AG10803 (cell line): ENCODE measurements at regions not wholly inside any gene's neighbourhood (a gene's known extent, or its start where the extent isn't known, plus 50 kb on each side); places are given as distances from the start of the nearest gene placed in this dataset.
"Not testable (repeated sequence)": the region's sequence is repeated elsewhere in the genome, so short reads cannot be mapped to it uniquely, and the experiment has no call there.

Experiments
- DNase-seq: peaks from one replicate; pipeline ENCODE4 v3.0.0; 2010; ENCODE audit warnings: low read depth
- H3K4me3 ChIP-seq: 2 replicates; pipeline ENCODE4 v1.5.1; 2011; ENCODE audit warnings: mild to moderate bottlenecking, low read length, control low read depth
- CTCF ChIP-seq: conservative IDR thresholded peaks from 2 replicates; pipeline ENCODE4 v1.5.1; 2011; ENCODE audit warnings: mild to moderate bottlenecking, low read length, control low read depth, inconsistent platforms

DNA sequence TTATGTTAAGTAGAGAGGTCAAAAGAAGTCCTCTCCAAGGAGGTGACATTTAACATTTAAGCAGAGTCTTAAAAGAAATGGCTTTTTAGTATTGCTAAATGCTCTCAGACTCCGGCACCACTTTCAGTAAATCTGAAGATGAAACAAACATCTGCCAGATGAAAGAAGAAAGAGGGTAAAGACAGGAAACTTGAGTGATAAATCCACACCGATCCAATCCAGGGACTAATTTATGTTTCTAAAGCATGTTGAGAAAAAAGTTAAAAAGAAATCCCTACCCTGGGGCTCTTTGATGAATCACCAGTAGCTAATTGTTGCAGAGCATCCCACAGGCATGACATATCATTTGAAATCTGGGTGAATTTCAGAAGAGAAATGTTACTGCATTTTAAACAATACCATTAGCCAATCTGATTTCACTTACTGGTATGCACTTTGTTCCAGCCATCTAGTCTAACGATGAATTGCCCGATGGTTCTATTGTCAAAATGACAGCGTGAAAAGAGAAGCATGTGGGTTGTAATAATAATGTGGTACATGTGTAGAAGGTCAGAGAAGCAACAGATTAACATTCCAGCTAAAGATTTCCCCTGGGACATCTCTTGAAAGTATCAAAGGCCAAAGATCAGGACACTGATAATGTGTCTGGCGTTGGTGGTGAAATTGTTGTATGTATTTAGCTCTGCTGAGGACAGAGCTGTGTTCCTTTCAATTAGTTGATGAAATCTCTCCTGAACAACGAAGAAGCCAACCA lies 485.7 kb downstream of the CSNK1G3 start:
- TF ChIP-seq CTCF: no peak
- H3K4me3 ChIP-seq: no peak overlapping the region
- peak; percentile 87 for DNase-seq

DNA sequence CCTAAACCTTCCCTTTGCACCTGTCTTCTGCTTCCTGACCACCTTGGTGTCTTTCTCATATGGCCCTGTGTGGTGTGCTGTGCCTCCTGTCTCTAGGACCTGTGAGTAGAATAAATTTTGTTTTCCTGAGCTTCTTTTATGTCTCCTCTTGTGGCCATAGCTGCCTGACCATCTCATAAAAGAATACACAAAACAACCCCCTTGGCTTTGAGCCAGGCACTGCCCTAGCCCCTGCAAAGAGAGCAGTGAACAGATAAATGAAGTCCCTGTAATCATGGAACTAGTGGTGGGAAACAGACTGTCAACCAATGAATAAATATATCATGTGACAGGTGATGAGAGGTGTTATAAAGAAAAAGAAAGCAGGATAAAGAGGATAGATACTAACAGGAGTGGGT lies 485.1 kb downstream of the CSNK1G3 start:
- no peak for DNase-seq

DNA sequence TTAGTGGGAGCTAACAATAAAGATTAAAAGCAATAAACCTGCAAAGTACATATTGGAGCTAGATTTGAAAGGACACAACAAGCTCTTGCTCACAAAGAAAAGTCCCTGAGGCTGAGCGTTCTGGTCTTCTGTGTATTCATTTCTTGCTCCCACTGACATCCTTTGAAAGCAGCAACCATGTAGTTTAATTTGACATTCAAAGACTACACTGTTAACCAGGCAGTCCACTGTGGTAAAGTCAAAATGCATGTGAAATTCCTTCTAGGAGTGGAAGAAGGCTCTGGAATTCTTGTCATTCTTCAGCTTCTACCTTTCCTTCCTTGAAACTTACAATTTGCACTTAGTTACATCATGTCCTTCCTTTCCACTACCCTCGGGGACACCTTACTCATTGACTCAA lies 480.7 kb downstream of the CSNK1G3 start:
- DNase-seq: no peak
- TF ChIP-seq CTCF: no peak
- no peak overlapping the region for H3K4me3 ChIP-seq

More for the DNA sequence above, 485.1 kb downstream of the CSNK1G3 start:
- no peak overlapping the region for H3K4me3 ChIP-seq
- TF ChIP-seq CTCF: no peak

GRCh38 chr5:123987956-123988355 lies 476.0 kb downstream of the CSNK1G3 start:
- TF ChIP-seq CTCF: no peak
- H3K4me3 ChIP-seq: no peak overlapping the region
- no peak for DNase-seq

- no peak for DNase-seq
- H3K4me3 ChIP-seq: no peak overlapping the region
- no peak for TF ChIP-seq CTCF
These were observed 464.5 kb downstream of the CSNK1G3 start for GRCh38 chr5:123976379-123977033.

- H3K4me3 ChIP-seq, DNase-seq: not testable (repeated sequence)
These were observed 463.5 kb downstream of the CSNK1G3 start for GRCh38 chr5:123975521-123975920.

- DNase-seq: no peak
- TF ChIP-seq CTCF: no peak
- no peak overlapping the region for H3K4me3 ChIP-seq
These were observed 454.8 kb downstream of the CSNK1G3 start for GRCh38 chr5:123966781-123967180.
